RWPE1 (cell line): ENCODE measurements at regions not wholly inside any gene's neighbourhood (a gene's known extent, or its start where the extent isn't known, plus 50 kb on each side); places are given as distances from the start of the nearest gene placed in this dataset.
"Not testable (repeated sequence)": the region's sequence is repeated elsewhere in the genome, so short reads cannot be mapped to it uniquely, and the experiment has no call there.

ENCODE experiments used
- CTCF ChIA-PET: fragments of 350-600 bp; sonication (Branson Sonifier 250); formaldehyde crosslinking; extraction: SDS; loops from one replicate; lab custom pipeline; 2021; lab: Yijun Ruan, JAX
- POLR2A ChIA-PET: fragments of 400-600 bp; formaldehyde crosslinking; extraction: SDS; loops from one replicate; lab custom pipeline; 2020; ENCODE audit warnings: antibody characterized with exemption; ENCODE audit not compliant: low non-redundant PET; lab: Yijun Ruan, JAX
- DNase-seq: peaks from one replicate; pipeline ENCODE4 v3.0.0; 2012; ENCODE audit warnings: low spot score
- H3K27ac ChIP-seq: fragments of 450-650 bp; 2 replicates; pipeline ENCODE4 v1.5.1; 2017
- CTCF ChIP-seq: fragments of 450-650 bp; conservative IDR thresholded peaks from 2 replicates; pipeline ENCODE4 v1.5.1; 2017; ENCODE audit warnings: low read depth, mild to moderate bottlenecking

- no peak for TF ChIP-seq CTCF
- CTCF ChIA-PET: no interaction called here
- no peak overlapping the region for H3K27ac ChIP-seq
- DNase-seq: no peak
- POLR2A ChIA-PET: no interaction called here
These were observed 52.6 kb upstream of the AGA start for GRCh38 chr4:177494791-177495190.

DNA sequence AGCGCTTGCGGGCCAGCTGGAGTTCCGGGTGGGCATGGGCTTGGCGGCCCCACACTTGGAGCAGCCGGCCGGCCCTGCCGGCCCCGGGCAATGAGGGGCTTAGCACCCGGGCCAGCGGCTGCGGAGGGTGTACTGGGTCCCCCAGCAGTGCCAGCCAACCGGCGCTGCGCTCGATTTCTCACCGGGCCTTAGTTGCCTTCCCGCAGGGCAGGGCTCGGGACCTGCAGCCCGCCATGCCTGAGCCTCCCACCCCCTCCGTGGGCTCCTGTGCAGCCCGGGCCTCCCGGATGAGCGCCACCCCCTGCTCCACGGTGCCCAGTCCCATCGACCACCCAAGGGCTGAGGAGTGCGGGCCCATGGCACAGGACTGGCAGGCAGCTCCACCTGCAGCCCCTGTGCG is 53.4 kb upstream of the AGA start:
- DNase-seq, H3K27ac ChIP-seq, POLR2A ChIA-PET: not testable (repeated sequence)
- CTCF ChIA-PET: interaction anchor here (0.5 kb wide), 1 partner anchor 384 kb away, joined by 3 read pairs; no protein-coding TSS in a partner anchor

GRCh38 chr4:177499537-177499936 is 57.3 kb upstream of the AGA start:
- TF ChIP-seq CTCF: no peak
- ChIA-PET CTCF (no interaction called here), POLR2A (no interaction called here)
- no peak for DNase-seq
- H3K27ac ChIP-seq: no peak overlapping the region

GRCh38 chr4:177505171-177505615 is 63.0 kb upstream of the AGA start:
- DNase-seq: no peak
- no peak overlapping the region for H3K27ac ChIP-seq
- TF ChIP-seq CTCF: no peak
- CTCF ChIA-PET: interaction anchor here (0.5 kb wide), 1 partner anchor 63 kb away, joined by 3 read pairs; no protein-coding TSS in a partner anchor
- POLR2A ChIA-PET: no interaction called here

DNA sequence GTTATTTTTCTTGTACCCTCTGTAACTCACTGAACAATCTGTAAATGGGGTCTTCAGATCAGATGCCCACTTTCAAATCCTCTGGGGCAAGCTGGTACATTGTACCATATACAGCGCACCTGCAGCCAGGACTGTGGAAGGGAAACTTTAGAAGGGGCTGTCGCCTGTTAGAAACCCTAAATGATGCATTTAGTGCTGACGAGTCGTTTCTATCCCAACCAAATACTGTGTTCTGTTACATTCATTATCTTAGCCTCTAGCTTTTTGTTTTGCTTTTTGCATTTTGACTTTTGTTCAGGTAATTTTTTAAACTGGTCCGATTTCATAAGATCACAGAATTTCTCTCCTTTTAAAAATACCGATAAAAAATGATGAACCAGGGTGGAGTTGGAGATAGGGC is 66.4 kb upstream of the AGA start:
- H3K27ac ChIP-seq: no peak overlapping the region
- CTCF ChIA-PET: no interaction called here
- POLR2A ChIA-PET: no interaction called here
- no peak for TF ChIP-seq CTCF
- DNase-seq: no peak

- POLR2A ChIA-PET: no interaction called here
- no peak for TF ChIP-seq CTCF
- no peak overlapping the region for H3K27ac ChIP-seq
- DNase-seq: no peak
- CTCF ChIA-PET: interaction anchor here (0.6 kb wide), 1 partner anchor 259 kb away, joined by 4 read pairs; no protein-coding TSS in a partner anchor
These were observed 67.0 kb upstream of the AGA start for GRCh38 chr4:177509226-177509745.

DNA sequence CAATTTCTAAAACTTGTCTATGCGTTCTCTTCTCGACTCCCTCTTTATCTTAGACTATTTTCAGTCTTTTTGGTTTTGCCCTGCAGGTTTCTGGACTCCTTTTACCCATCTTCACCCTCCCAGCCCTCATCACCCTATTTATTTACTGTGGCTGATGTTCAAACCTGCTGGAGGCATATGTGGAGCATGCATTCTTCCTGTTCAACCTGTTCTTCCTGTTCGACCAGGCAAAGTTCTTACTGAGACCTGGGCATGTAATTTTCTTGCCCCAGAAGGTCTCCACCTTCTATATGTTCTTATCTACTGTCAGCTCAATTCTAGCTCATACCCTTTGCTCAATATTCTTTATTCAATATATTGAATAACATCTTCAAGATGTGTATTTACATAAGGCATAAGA is 69.4 kb upstream of the AGA start:
- ChIA-PET CTCF (interaction anchor here (0.5 kb wide), 1 partner anchor 43 kb away, joined by 5 read pairs; no protein-coding TSS in a partner anchor), POLR2A (no interaction called here)
- DNase-seq: peak; percentile 75
- no peak for TF ChIP-seq CTCF
- no peak overlapping the region for H3K27ac ChIP-seq
